RWPE2 (cell line): ENCODE measurements at regions not wholly inside any gene's neighbourhood (a gene's known extent, or its start where the extent isn't known, plus 50 kb on each side); places are given as distances from the start of the nearest gene placed in this dataset.

ENCODE experiments used
- ATAC-seq: fragments of 200-7000 bp; cut with Tn5 transposase; 3 replicates; pipeline ENCODE4 v1.9.1; 2021; ENCODE audit warnings: low read depth
- DNase-seq: peaks from one replicate; pipeline ENCODE4 v3.0.0-alpha.2; 2020; ENCODE audit warnings: low spot score
- H3K27ac ChIP-seq: fragments of 450-650 bp; 2 replicates; pipeline ENCODE4 v1.5.1; 2017; ENCODE audit warnings: mild to moderate bottlenecking; ENCODE audit not compliant: poor library complexity, severe bottlenecking
- H3K27me3 ChIP-seq: fragments of 250-450 bp; sonication (Bioruptor Pico); 2 replicates; pipeline ENCODE4 v1.5.1; 2021; ENCODE audit warnings: mild to moderate bottlenecking, moderate library complexity; ENCODE audit not compliant: insufficient read depth, poor library complexity, severe bottlenecking
- H3K36me3 ChIP-seq: fragments of 250-450 bp; sonication (Bioruptor Pico); 2 replicates; pipeline ENCODE4 v1.5.1; 2020; ENCODE audit warnings: low read depth, mild to moderate bottlenecking, moderate library complexity
- H3K4me1 ChIP-seq: fragments of 250-450 bp; sonication (Bioruptor Pico); 2 replicates; pipeline ENCODE4 v1.5.1; 2021; ENCODE audit warnings: mild to moderate bottlenecking, moderate library complexity; ENCODE audit not compliant: insufficient read depth, poor library complexity, severe bottlenecking
- H3K4me3 ChIP-seq: fragments of 250-450 bp; sonication (Bioruptor Pico); 2 replicates; pipeline ENCODE4 v1.5.1; 2021; ENCODE audit warnings: mild to moderate bottlenecking, moderate library complexity; ENCODE audit not compliant: severe bottlenecking
- H3K9me3 ChIP-seq: fragments of 250-450 bp; sonication (Bioruptor Pico); 2 replicates; pipeline ENCODE4 v1.5.1; 2021; ENCODE audit warnings: mild to moderate bottlenecking, moderate library complexity; ENCODE audit not compliant: severe bottlenecking
- CTCF ChIP-seq: fragments of 450-650 bp; IDR thresholded peaks from one replicate; pipeline ENCODE4 v1.5.1; 2017; ENCODE audit warnings: mild to moderate bottlenecking, moderate library complexity; ENCODE audit not compliant: poor library complexity, severe bottlenecking

DNA sequence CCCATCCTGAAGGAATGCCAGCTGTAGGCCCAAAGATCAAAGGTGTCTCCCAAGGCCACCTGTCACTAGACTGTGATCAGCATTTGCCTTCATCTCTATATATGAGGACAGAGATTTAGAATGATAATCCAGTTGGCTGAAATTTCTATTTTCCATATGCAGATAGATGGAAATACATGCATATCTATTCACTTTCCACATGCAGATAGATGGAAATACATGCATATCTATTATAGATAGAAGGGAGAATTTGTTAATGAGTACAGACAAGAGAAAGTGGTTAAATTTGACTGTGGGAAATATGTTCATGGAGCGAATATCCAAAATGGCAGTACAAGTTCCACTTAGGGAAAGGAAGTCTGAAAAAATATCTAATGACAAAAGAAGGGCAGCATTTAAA lies 762.2 kb downstream of the NLGN4Y start:
- no peak for TF ChIP-seq CTCF
- Histone ChIP-seq H3K9me3 (no peaks in the 10 kb centered on the region), H3K27me3 (no peaks in the 10 kb centered on the region), H3K4me3 (no peak overlapping the region), H3K36me3 (no peaks in the 10 kb centered on the region), H3K27ac (no peak overlapping the region), H3K4me1 (no peaks in the 10 kb centered on the region)
- ATAC-seq (no peak), DNase-seq (no peak)

DNA sequence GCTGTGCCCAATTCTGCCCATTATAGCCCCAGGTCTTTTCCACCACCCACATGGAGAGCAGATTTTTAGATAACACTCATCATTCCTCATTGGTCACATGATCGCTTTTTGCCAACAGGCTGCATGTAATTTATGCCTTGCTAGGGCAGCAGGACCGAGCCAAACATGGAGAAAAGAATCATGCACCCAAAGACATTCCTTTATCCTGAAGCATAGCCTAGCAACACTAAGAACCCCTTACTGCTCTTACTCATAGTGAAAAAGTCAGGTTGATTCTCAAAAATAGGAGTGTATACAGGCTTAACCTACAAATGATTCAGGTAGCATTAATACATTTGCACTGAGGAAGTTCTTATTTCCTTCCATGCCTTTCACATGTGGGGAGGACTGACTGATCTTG lies 765.5 kb downstream of the NLGN4Y start:
- H3K9me3 ChIP-seq, result no peaks in the 10 kb centered on the region
- DNase-seq, result no peak
- peak; percentile 46; the same call in 1 of the 3 replicates for ATAC-seq
- no peaks in the 10 kb centered on the region for H3K27me3 ChIP-seq
- no peak overlapping the region for H3K4me3 ChIP-seq
- no peaks in the 10 kb centered on the region for H3K4me1 ChIP-seq
- H3K27ac ChIP-seq, result no peak overlapping the region
- TF ChIP-seq CTCF, result no peak
- H3K36me3 ChIP-seq, result no peaks in the 10 kb centered on the region

GRCh38 chrY:15292881-15293280 lies 768.6 kb downstream of the NLGN4Y start:
- Histone ChIP-seq H3K27me3 (no peaks in the 10 kb centered on the region), H3K4me1 (no peaks in the 10 kb centered on the region), H3K4me3 (no peak overlapping the region), H3K36me3 (no peaks in the 10 kb centered on the region), H3K9me3 (no peaks in the 10 kb centered on the region), H3K27ac (no peak overlapping the region)
- ATAC-seq (no peak), DNase-seq (no peak)
- TF ChIP-seq CTCF, result no peak

DNA sequence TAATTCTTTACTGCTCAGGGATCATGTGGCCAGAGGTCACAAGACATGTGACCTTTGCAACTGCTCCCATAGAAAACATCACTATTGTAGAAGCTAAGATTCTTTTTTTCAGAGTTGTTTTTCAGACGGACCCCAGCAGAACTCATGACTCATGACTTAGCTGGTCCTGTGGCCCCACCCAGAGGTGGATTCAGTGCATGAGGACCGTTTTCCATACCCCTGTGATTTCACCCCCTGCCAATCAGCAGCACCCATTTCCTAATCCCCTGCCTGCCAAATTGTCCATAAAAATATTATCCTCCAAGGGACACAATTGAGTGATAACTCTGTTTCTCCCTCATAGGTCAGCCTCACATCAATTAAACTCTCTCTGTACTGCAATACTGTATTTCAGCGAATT lies 777.5 kb downstream of the NLGN4Y start:
- no peaks in the 10 kb centered on the region for H3K9me3 ChIP-seq
- no peak for DNase-seq
- H3K27me3 ChIP-seq, result no peaks in the 10 kb centered on the region
- H3K36me3 ChIP-seq, result no peaks in the 10 kb centered on the region
- TF ChIP-seq CTCF, result no peak
- H3K4me3 ChIP-seq, result no peak overlapping the region
- H3K4me1 ChIP-seq, result no peaks in the 10 kb centered on the region
- no peak for ATAC-seq
- H3K27ac ChIP-seq, result no peak overlapping the region

- DNase-seq (no peak), ATAC-seq (no peak)
- Histone ChIP-seq H3K4me1 (no peaks in the 10 kb centered on the region), H3K27me3 (no peaks in the 10 kb centered on the region), H3K9me3 (no peaks in the 10 kb centered on the region), H3K27ac (no peak overlapping the region), H3K36me3 (no peaks in the 10 kb centered on the region), H3K4me3 (no peak overlapping the region)
- no peak for TF ChIP-seq CTCF
These were observed 787.8 kb downstream of the NLGN4Y start for GRCh38 chrY:15312166-15312565.
